ENCODE measurements at regions not wholly inside any gene's neighbourhood (a gene's known extent, or its start where the extent isn't known, plus 50 kb on each side); places are given as distances from the start of the nearest gene placed in this dataset.

DNA sequence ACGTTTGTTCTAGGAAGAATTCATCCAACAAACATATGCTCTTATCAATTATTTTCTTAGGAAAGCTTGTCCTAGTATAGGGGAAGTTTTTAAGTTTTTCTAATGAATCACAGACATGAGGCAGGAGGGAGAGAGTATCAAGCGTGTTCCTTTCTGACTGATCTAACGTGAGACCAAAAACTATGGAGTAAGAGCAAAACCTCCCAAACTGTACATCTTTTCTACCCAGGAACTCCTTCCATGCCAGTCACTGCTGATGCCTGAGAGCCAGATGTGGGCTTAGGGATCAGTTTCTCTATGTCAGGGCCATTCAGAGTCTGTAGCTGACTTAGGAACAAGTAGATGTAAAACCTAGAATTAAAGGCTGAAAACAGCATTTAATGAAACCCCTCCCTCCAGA, 51.7 kb upstream of the NFIB start:
- TF ChIP-seq POLR2A (IDR thresholded peaks at IDR 0.05): no peak
- TF ChIP-seq, protein P1, sequence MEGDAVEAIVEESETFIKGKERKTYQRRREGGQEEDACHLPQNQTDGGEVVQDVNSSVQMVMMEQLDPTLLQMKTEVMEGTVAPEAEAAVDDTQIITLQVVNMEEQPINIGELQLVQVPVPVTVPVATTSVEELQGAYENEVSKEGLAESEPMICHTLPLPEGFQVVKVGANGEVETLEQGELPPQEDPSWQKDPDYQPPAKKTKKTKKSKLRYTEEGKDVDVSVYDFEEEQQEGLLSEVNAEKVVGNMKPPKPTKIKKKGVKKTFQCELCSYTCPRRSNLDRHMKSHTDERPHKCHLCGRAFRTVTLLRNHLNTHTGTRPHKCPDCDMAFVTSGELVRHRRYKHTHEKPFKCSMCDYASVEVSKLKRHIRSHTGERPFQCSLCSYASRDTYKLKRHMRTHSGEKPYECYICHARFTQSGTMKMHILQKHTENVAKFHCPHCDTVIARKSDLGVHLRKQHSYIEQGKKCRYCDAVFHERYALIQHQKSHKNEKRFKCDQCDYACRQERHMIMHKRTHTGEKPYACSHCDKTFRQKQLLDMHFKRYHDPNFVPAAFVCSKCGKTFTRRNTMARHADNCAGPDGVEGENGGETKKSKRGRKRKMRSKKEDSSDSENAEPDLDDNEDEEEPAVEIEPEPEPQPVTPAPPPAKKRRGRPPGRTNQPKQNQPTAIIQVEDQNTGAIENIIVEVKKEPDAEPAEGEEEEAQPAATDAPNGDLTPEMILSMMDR (IDR thresholded peaks at IDR 0.05): no peak

All from lower leg skin (tissue), 3 donors.